GM12892 (cell line): ENCODE measurements at regions not wholly inside any gene's neighbourhood (a gene's known extent, or its start where the extent isn't known, plus 50 kb on each side); places are given as distances from the start of the nearest gene placed in this dataset.

Experiments
- POLR2A ChIP-seq: IDR thresholded peaks from 2 replicates; pipeline ENCODE4 v1.6.1; 2011; ENCODE audit warnings: low read depth, low read length, control low read depth
- TAF1 ChIP-seq: IDR thresholded peaks from 2 replicates; pipeline ENCODE4 v1.6.1; 2011; ENCODE audit warnings: low read depth, mild to moderate bottlenecking, control low read depth, low read length, borderline replicate concordance

DNA sequence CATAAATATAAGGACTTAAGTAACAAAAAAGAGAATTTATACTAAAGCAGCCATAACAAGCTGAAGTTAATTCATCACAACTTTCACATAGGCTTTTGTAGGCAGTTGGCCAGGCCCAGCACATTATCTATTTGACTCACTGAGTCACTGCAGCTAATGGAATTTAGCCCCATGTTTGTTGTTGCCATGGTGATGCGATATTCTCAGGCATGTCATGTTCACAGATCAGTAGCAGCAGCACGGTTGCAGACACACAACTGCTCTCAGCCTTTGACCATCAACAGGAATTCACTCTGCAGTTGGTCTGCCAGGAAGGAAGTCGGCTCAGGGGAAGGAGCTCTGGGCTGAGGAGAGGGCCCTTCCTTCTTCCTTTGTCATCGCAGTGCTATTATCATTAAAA is 639.8 kb downstream of the TMEM182 start:
- TF ChIP-seq TAF1 (no peak), POLR2A (no peak)
